GM23248 (cell line): ENCODE measurements at regions not wholly inside any gene's neighbourhood (a gene's known extent, or its start where the extent isn't known, plus 50 kb on each side); places are given as distances from the start of the nearest gene placed in this dataset.

Experiments
- DNase-seq: peaks from one replicate; pipeline ENCODE4 v3.0.0-alpha.2; 2015
- H2AFZ ChIP-seq: fragments of 200-600 bp; sonication (generic); 2 replicates; pipeline ENCODE4 v1.6.1; 2016; ENCODE audit warnings: antibody characterized with exemption
- H3F3A ChIP-seq: fragments of 200-600 bp; sonication (generic); 2 replicates; pipeline ENCODE4 v1.6.1; 2016; ENCODE audit warnings: mild to moderate bottlenecking, antibody characterized with exemption, mixed run types; ENCODE audit not compliant: insufficient read depth
- H3K27ac ChIP-seq: fragments of 200-600 bp; sonication (generic); 2 replicates; pipeline ENCODE4 v1.5.1; 2016; ENCODE audit warnings: mild to moderate bottlenecking
- H3K27me3 ChIP-seq: fragments of 200-600 bp; sonication (generic); replicated peaks from 2 replicates; pipeline ENCODE4 v1.6.1; 2016; ENCODE audit warnings: mild to moderate bottlenecking; ENCODE audit not compliant: insufficient read depth
- H3K36me3 ChIP-seq: fragments of 200-600 bp; sonication (generic); 2 replicates; pipeline ENCODE4 v1.6.1; 2016; ENCODE audit warnings: low read depth, mild to moderate bottlenecking
- H3K4me1 ChIP-seq: fragments of 200-600 bp; sonication (generic); 2 replicates; pipeline ENCODE4 v1.6.1; 2016; ENCODE audit warnings: mild to moderate bottlenecking; ENCODE audit not compliant: insufficient read depth
- H3K4me2 ChIP-seq: fragments of 200-600 bp; sonication (generic); one replicate; pipeline ENCODE4 v1.6.1; 2016; ENCODE audit warnings: mild to moderate bottlenecking; ENCODE audit not compliant: unreplicated experiment
- H3K4me3 ChIP-seq: fragments of 200-600 bp; sonication (generic); 2 replicates; pipeline ENCODE4 v1.5.1; 2016; ENCODE audit warnings: mild to moderate bottlenecking
- H3K79me2 ChIP-seq: fragments of 200-600 bp; sonication (generic); 2 replicates; pipeline ENCODE4 v1.6.1; 2016; ENCODE audit warnings: mild to moderate bottlenecking; ENCODE audit not compliant: insufficient read depth
- H3K9ac ChIP-seq: fragments of 200-600 bp; sonication (generic); 2 replicates; pipeline ENCODE4 v1.6.1; 2016; ENCODE audit warnings: mild to moderate bottlenecking
- H3K9me2 ChIP-seq: fragments of 200-600 bp; sonication (generic); 2 replicates; pipeline ENCODE4 v1.6.1; 2016; ENCODE audit warnings: mixed run types, mild to moderate bottlenecking, moderate library complexity; ENCODE audit not compliant: insufficient read depth
- H3K9me3 ChIP-seq: fragments of 200-600 bp; sonication (generic); one replicate; pipeline ENCODE4 v1.6.1; 2017; ENCODE audit warnings: low read depth
- H4K20me1 ChIP-seq: fragments of 200-600 bp; sonication (generic); 2 replicates; pipeline ENCODE4 v1.6.0; 2016; ENCODE audit not compliant: insufficient read depth
- EZH2 ChIP-seq: fragments of 200-600 bp; sonication (generic); IDR thresholded peaks from 2 replicates; pipeline ENCODE4 v1.6.1; 2018; ENCODE audit warnings: antibody characterized with exemption, mild to moderate bottlenecking; ENCODE audit not compliant: insufficient read depth, poor library complexity, severe bottlenecking
- EZH2phosphoT487 ChIP-seq: fragments of 200-600 bp; sonication (generic); IDR thresholded peaks from 2 replicates; pipeline ENCODE4 v1.6.1; 2018; ENCODE audit warnings: antibody characterized with exemption, moderate library complexity, mild to moderate bottlenecking, low read depth; ENCODE audit not compliant: insufficient read depth
- WGBS, 2 experiments: methylation state at CpG; one replicate each; pipeline ENCODE4 v1.1.6; 2015 to 2017; ENCODE audit warnings: low lambda C conversion rate in 2 of 2, low coverage in 1 of 2; ENCODE audit errors: missing lambda C conversion rate in 2 of 2; 5-methylcytosine and 5-hydroxymethylcytosine counted together
- in situ Hi-C: fragments of 300-500 bp; cut with MboI; formaldehyde crosslinking; loops from 2 replicates; pipeline ENCODE4 v1.15.0; 2020

GRCh38 chr9:1443450-1443849, 393.3 kb downstream of the DMRT2 start:
- H3K4me3 ChIP-seq: no peak overlapping the region
- H3K9me3 ChIP-seq: no peaks in the 10 kb centered on the region
- no peak overlapping the region for H2AFZ ChIP-seq
- DNase-seq: no peak
- H3K27me3 ChIP-seq: peaks cover 3% of the 10 kb centered on the region; the same call in 1 of the 2 replicates
- no peak for TF ChIP-seq EZH2phosphoT487
- no peak for TF ChIP-seq EZH2
- H4K20me1 ChIP-seq: no peaks in the 10 kb centered on the region
- no peak overlapping the region for H3K9ac ChIP-seq
- in situ Hi-C loops: no loop called here
- H3K9me2 ChIP-seq: no peaks in the 10 kb centered on the region
- no peaks in the 10 kb centered on the region for H3F3A ChIP-seq
- no peaks in the 10 kb centered on the region for H3K79me2 ChIP-seq
- H3K36me3 ChIP-seq: no peaks in the 10 kb centered on the region
- no peak overlapping the region for H3K27ac ChIP-seq
- 73 to 75% methylated on average over 1 of the region's 1 CpG for WGBS, 2 experiments
- no peak overlapping the region for H3K4me2 ChIP-seq
- H3K4me1 ChIP-seq: no peaks in the 10 kb centered on the region

- H3K9me2 ChIP-seq: no peaks in the 10 kb centered on the region
- no peak for TF ChIP-seq EZH2phosphoT487
- no peak for TF ChIP-seq EZH2
- WGBS, 2 experiments: 36 to 50% methylated on average over 2 of the region's 2 CpGs
- no peak overlapping the region for H3K4me2 ChIP-seq
- no peaks in the 10 kb centered on the region for H3K36me3 ChIP-seq
- in situ Hi-C loops: no loop called here
- H3K4me3 ChIP-seq: no peak overlapping the region
- DNase-seq: no peak
- H3K27ac ChIP-seq: no peak overlapping the region
- H4K20me1 ChIP-seq: no peaks in the 10 kb centered on the region
- H3K9me3 ChIP-seq: no peaks in the 10 kb centered on the region
- no peak overlapping the region for H2AFZ ChIP-seq
- no peaks in the 10 kb centered on the region for H3F3A ChIP-seq
- no peaks in the 10 kb centered on the region for H3K4me1 ChIP-seq
- no peaks in the 10 kb centered on the region for H3K79me2 ChIP-seq
- peaks cover 5% of the 10 kb centered on the region for H3K27me3 ChIP-seq
- no peak overlapping the region for H3K9ac ChIP-seq
Observed at GRCh38 chr9:1446671-1447070, 396.5 kb downstream of the DMRT2 start.

GRCh38 chr9:1453636-1454035, 403.5 kb downstream of the DMRT2 start:
- Histone ChIP-seq H3K27me3 (peaks cover 57% of the 10 kb centered on the region), H3K36me3 (no peaks in the 10 kb centered on the region), H3K9me3 (no peaks in the 10 kb centered on the region), H3K4me1 (peaks cover 4% of the 10 kb centered on the region; the same call in 1 of the 2 replicates), H3K4me3 (no peak overlapping the region), H3K79me2 (no peaks in the 10 kb centered on the region), H3K9me2 (no peaks in the 10 kb centered on the region), H3K4me2 (no peak overlapping the region), H2AFZ (no peak overlapping the region), H4K20me1 (no peaks in the 10 kb centered on the region), H3K27ac (no peak overlapping the region), H3F3A (peaks cover 6% of the 10 kb centered on the region; the same call in 1 of the 2 replicates), H3K9ac (no peak overlapping the region)
- no peak for DNase-seq
- TF ChIP-seq EZH2: no peak
- TF ChIP-seq EZH2phosphoT487: no peak
- in situ Hi-C loops: no loop called here
- 55 to 56% methylated on average over 4 of the region's 4 CpGs for WGBS, 2 experiments

- Histone ChIP-seq H3K36me3 (no peaks in the 10 kb centered on the region), H3F3A (peaks cover 6% of the 10 kb centered on the region; the same call in 1 of the 2 replicates), H3K4me3 (no peak overlapping the region), H3K9me3 (no peaks in the 10 kb centered on the region), H3K4me2 (no peak overlapping the region), H3K27me3 (peaks cover 57% of the 10 kb centered on the region), H4K20me1 (no peaks in the 10 kb centered on the region), H2AFZ (no peak overlapping the region), H3K9ac (no peak overlapping the region), H3K9me2 (no peaks in the 10 kb centered on the region), H3K4me1 (peaks cover 4% of the 10 kb centered on the region; the same call in 1 of the 2 replicates), H3K79me2 (no peaks in the 10 kb centered on the region), H3K27ac (no peak overlapping the region)
- 48 to 77% methylated on average over 1 of the region's 1 CpG for WGBS, 2 experiments
- in situ Hi-C loops: no loop called here
- TF ChIP-seq EZH2 (no peak), EZH2phosphoT487 (no peak)
- DNase-seq: no peak
Observed at GRCh38 chr9:1454211-1454610, 404.1 kb downstream of the DMRT2 start.

GRCh38 chr9:1454616-1455347, 404.6 kb downstream of the DMRT2 start:
- Histone ChIP-seq H3K79me2 (no peaks in the 10 kb centered on the region), H3K9me3 (no peaks in the 10 kb centered on the region), H3K4me2 (no peak overlapping the region), H4K20me1 (no peaks in the 10 kb centered on the region), H3K9me2 (no peaks in the 10 kb centered on the region), H3K4me1 (peaks cover 4% of the 10 kb centered on the region; the same call in 1 of the 2 replicates), H3K9ac (no peak overlapping the region), H3K27me3 (peaks cover 57% of the 10 kb centered on the region), H3F3A (peaks cover 6% of the 10 kb centered on the region; the same call in 1 of the 2 replicates), H3K36me3 (no peaks in the 10 kb centered on the region), H3K4me3 (no peak overlapping the region), H2AFZ (no peak overlapping the region), H3K27ac (no peak overlapping the region)
- DNase-seq: peak; percentile 2
- WGBS, 2 experiments: 5 to 8% methylated on average over 7 of the region's 7 CpGs
- in situ Hi-C loops: no loop called here
- no peak for TF ChIP-seq EZH2
- no peak for TF ChIP-seq EZH2phosphoT487
